Osteocyte (in vitro differentiated cells): ENCODE measurements at regions not wholly inside any gene's neighbourhood (a gene's known extent, or its start where the extent isn't known, plus 50 kb on each side); places are given as distances from the start of the nearest gene placed in this dataset.

Experiments
- DNase-seq: peaks from one replicate; pipeline ENCODE4 v3.0.0; 2021; ENCODE audit warnings: mixed read lengths; ENCODE audit not compliant: unreplicated experiment; ENCODE audit errors: extremely low spot score
- H3K27ac Mint-ChIP-seq: one replicate; pipeline ENCODE4 v1.8.0; 2021; ENCODE audit warnings: mild to moderate bottlenecking, mixed read lengths; ENCODE audit not compliant: unreplicated experiment
- H3K27me3 Mint-ChIP-seq: one replicate; pipeline ENCODE4 v1.8.0; 2021; ENCODE audit warnings: mixed read lengths; ENCODE audit not compliant: unreplicated experiment
- H3K36me3 Mint-ChIP-seq: one replicate; pipeline ENCODE4 v1.8.0; 2021; ENCODE audit warnings: mixed read lengths; ENCODE audit not compliant: unreplicated experiment
- H3K4me1 Mint-ChIP-seq: one replicate; pipeline ENCODE4 v1.8.0; 2021; ENCODE audit warnings: mixed read lengths; ENCODE audit not compliant: unreplicated experiment
- H3K4me3 Mint-ChIP-seq: one replicate; pipeline ENCODE4 v1.8.0; 2021; ENCODE audit warnings: mild to moderate bottlenecking, moderate library complexity, mixed read lengths; ENCODE audit not compliant: unreplicated experiment
- H3K9me3 Mint-ChIP-seq: one replicate; pipeline ENCODE4 v1.8.0; 2021; ENCODE audit warnings: mixed read lengths; ENCODE audit not compliant: unreplicated experiment
- TF ChIP-seq, protein P1 (sequence below): fragments of 200-600 bp; sonication (generic); IDR thresholded peaks from 2 replicates; pipeline ENCODE4 v1.5.0; 2021; ENCODE audit warnings: antibody characterized with exemption, mild to moderate bottlenecking, moderate library complexity

GRCh38 chr14:40269436-40269835 is 837.2 kb upstream of the FBXO33 start:
- DNase-seq, result no peak
- no peaks in the 10 kb centered on the region for H3K36me3 Mint-ChIP-seq
- H3K4me1 Mint-ChIP-seq, result no peaks in the 10 kb centered on the region
- TF ChIP-seq, protein P1, sequence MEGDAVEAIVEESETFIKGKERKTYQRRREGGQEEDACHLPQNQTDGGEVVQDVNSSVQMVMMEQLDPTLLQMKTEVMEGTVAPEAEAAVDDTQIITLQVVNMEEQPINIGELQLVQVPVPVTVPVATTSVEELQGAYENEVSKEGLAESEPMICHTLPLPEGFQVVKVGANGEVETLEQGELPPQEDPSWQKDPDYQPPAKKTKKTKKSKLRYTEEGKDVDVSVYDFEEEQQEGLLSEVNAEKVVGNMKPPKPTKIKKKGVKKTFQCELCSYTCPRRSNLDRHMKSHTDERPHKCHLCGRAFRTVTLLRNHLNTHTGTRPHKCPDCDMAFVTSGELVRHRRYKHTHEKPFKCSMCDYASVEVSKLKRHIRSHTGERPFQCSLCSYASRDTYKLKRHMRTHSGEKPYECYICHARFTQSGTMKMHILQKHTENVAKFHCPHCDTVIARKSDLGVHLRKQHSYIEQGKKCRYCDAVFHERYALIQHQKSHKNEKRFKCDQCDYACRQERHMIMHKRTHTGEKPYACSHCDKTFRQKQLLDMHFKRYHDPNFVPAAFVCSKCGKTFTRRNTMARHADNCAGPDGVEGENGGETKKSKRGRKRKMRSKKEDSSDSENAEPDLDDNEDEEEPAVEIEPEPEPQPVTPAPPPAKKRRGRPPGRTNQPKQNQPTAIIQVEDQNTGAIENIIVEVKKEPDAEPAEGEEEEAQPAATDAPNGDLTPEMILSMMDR, result no peak
- no peak overlapping the region for H3K27ac Mint-ChIP-seq
- no peak overlapping the region for H3K4me3 Mint-ChIP-seq
- no peaks in the 10 kb centered on the region for H3K9me3 Mint-ChIP-seq
- no peaks in the 10 kb centered on the region for H3K27me3 Mint-ChIP-seq

- H3K27ac Mint-ChIP-seq, result no peak overlapping the region
- DNase-seq, result no peak
- TF ChIP-seq, protein P1, result no peak
- no peaks in the 10 kb centered on the region for H3K9me3 Mint-ChIP-seq
- H3K27me3 Mint-ChIP-seq, result no peaks in the 10 kb centered on the region
- no peak overlapping the region for H3K4me3 Mint-ChIP-seq
- no peaks in the 10 kb centered on the region for H3K36me3 Mint-ChIP-seq
- H3K4me1 Mint-ChIP-seq, result no peaks in the 10 kb centered on the region
These were observed 836.0 kb upstream of the FBXO33 start for GRCh38 chr14:40268236-40268635.

DNA sequence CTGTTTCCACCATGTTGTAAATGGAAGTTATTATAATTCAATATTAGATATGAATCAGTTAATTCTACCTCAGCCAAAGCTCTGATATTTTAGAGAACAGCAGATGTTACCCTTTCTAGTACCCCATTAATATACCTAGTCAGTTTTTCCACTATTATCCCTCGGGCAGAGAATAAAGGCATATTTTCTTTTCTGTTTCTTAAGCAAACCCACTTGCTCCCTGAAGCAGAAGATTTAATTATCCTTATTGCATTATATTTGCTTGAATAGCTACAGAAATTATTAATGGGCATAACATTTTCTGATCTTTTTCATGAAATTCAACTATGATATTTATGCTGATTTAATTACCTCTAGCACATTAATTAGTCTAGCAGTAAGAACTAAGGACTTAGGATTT is 832.9 kb upstream of the FBXO33 start:
- H3K9me3 Mint-ChIP-seq, result no peaks in the 10 kb centered on the region
- no peaks in the 10 kb centered on the region for H3K27me3 Mint-ChIP-seq
- DNase-seq, result no peak
- H3K4me3 Mint-ChIP-seq, result no peak overlapping the region
- H3K27ac Mint-ChIP-seq, result no peak overlapping the region
- no peaks in the 10 kb centered on the region for H3K36me3 Mint-ChIP-seq
- TF ChIP-seq, protein P1, result no peak
- H3K4me1 Mint-ChIP-seq, result no peaks in the 10 kb centered on the region

GRCh38 chr14:40252817-40253447 is 820.7 kb upstream of the FBXO33 start:
- H3K27me3 Mint-ChIP-seq, result no peaks in the 10 kb centered on the region
- no peaks in the 10 kb centered on the region for H3K36me3 Mint-ChIP-seq
- no peaks in the 10 kb centered on the region for H3K4me1 Mint-ChIP-seq
- no peak overlapping the region for H3K27ac Mint-ChIP-seq
- H3K9me3 Mint-ChIP-seq, result no peaks in the 10 kb centered on the region
- no peak for DNase-seq
- TF ChIP-seq, protein P1, result no peak
- H3K4me3 Mint-ChIP-seq, result no peak overlapping the region

DNA sequence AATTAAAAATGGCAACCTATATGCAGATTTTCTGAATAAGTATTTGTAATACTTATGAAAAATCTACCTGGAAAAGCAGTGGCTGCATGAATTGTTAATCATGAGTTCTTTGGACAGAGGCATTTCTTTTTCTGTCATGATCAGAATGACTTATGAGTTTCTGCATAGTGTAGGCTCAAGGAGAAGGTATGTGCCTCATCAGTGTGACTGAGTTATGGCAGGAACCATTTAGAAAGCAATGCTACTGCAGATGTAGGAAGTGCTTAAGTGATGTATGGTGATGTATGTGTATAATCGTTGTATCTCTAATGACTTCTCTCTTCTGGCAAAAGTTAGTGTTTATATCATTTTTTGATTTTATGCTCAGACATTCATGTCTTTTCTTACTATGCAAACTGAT is 816.4 kb upstream of the FBXO33 start:
- no peak overlapping the region for H3K27ac Mint-ChIP-seq
- TF ChIP-seq, protein P1, result no peak
- H3K9me3 Mint-ChIP-seq, result no peaks in the 10 kb centered on the region
- no peak overlapping the region for H3K4me3 Mint-ChIP-seq
- no peaks in the 10 kb centered on the region for H3K36me3 Mint-ChIP-seq
- DNase-seq, result no peak
- no peaks in the 10 kb centered on the region for H3K4me1 Mint-ChIP-seq
- no peaks in the 10 kb centered on the region for H3K27me3 Mint-ChIP-seq
